GM12878 (cell line): ENCODE measurements at regions not wholly inside any gene's neighbourhood (a gene's known extent, or its start where the extent isn't known, plus 50 kb on each side); places are given as distances from the start of the nearest gene placed in this dataset.

ENCODE experiments used
- ATAC-seq: fragments of 200-7000 bp; cut with Tn5 transposase; 3 replicates; pipeline ENCODE4 v1.9.1; 2020; ENCODE audit warnings: mild to moderate bottlenecking, moderate library complexity
- BruUV-seq: library from RNA; stranded (reverse); fragments of 400-500 nt; replicated peaks from 2 replicates; lab custom pipeline; 2021; lab: Mats Ljungman, UMichigan
- CTCF ChIA-PET: fragments of 300-600 bp; sonication (Branson Sonifier 250); formaldehyde crosslinking; extraction: SDS; loops from one replicate; lab custom pipeline; 2021; ENCODE audit warnings: inconsistent platforms; lab: Yijun Ruan, JAX
- POLR2A ChIA-PET: fragments of 350-600 bp; formaldehyde crosslinking; extraction: SDS; loops from one replicate; lab custom pipeline; 2021; ENCODE audit warnings: inconsistent platforms; lab: Charles Lee
- RAD21 ChIA-PET: fragments of 300-600 bp; sonication (Branson Sonifier 250); formaldehyde crosslinking; loops from one replicate; lab custom pipeline; 2023; ENCODE audit warnings: antibody characterized with exemption; ENCODE audit not compliant: unreplicated experiment; lab: Charles Lee
- SMC1A ChIA-PET: fragments of 300-600 bp; sonication (Branson Sonifier 250); formaldehyde crosslinking; loops from one replicate; lab custom pipeline; 2023; ENCODE audit not compliant: unreplicated experiment, uncharacterized antibody; lab: Charles Lee
- DNase-seq: peaks from one replicate; pipeline ENCODE4 v3.0.0-alpha.2; 2011; ENCODE audit warnings: low read depth, low spot score
- FAIRE-seq: peaks from 3 replicates; lab custom pipeline; 2011; peaks lifted over from hg19 to GRCh38; lab: Jason Lieb, UNC
- H2AFZ ChIP-seq: 2 replicates; pipeline ENCODE4 v1.6.0; 2011; ENCODE audit warnings: low read depth, low read length, control low read depth; ENCODE audit not compliant: control insufficient read depth
- H3K27ac ChIP-seq: 2 replicates; pipeline ENCODE4 v1.5.1; 2011; ENCODE audit warnings: control low read depth; ENCODE audit not compliant: control insufficient read depth, insufficient read depth
- H3K27me3 ChIP-seq, 2 experiments: replicated peaks in 1 of 2; 2 replicates each; pipeline versions ENCODE4 v1.6.0 to v1.6.1; 2011; ENCODE audit warnings: low read length in 1 of 2; ENCODE audit not compliant: control insufficient read depth in 2 of 2, insufficient read depth in 2 of 2
- H3K36me3 ChIP-seq, 2 experiments: 2 replicates each; pipeline ENCODE4 v1.5.1; 2011; ENCODE audit warnings: low read length in 1 of 2; ENCODE audit not compliant: control insufficient read depth in 2 of 2, insufficient read depth in 2 of 2
- H3K4me1 ChIP-seq: 2 replicates; pipeline ENCODE4 v1.6.1; 2011; ENCODE audit warnings: mild to moderate bottlenecking, low read length, moderate library complexity, mixed read lengths; ENCODE audit not compliant: control insufficient read depth, insufficient read depth
- H3K4me2 ChIP-seq: 2 replicates; pipeline ENCODE4 v1.6.0; 2011; ENCODE audit warnings: control low read depth; ENCODE audit not compliant: control insufficient read depth, insufficient read depth
- H3K4me3 ChIP-seq: fragments of 200-600 bp; sonication (generic); 2 replicates; pipeline ENCODE4 v1.5.1; 2016
- H3K79me2 ChIP-seq: 2 replicates; pipeline ENCODE4 v1.6.0; 2011; ENCODE audit warnings: low read length; ENCODE audit not compliant: control insufficient read depth, insufficient read depth
- H3K9ac ChIP-seq: 2 replicates; pipeline ENCODE4 v1.8.0; 2011; ENCODE audit warnings: low read length, control low read depth, mixed read lengths; ENCODE audit not compliant: control insufficient read depth, insufficient read depth
- H3K9me3 ChIP-seq: replicated peaks from 3 replicates; pipeline ENCODE4 v1.5.1; 2011; ENCODE audit warnings: mild to moderate bottlenecking, low read length; ENCODE audit not compliant: control insufficient read depth, insufficient read depth
- H4K20me1 ChIP-seq: 2 replicates; pipeline ENCODE4 v1.6.0; 2011; ENCODE audit not compliant: control insufficient read depth, insufficient read depth
- BMI1 ChIP-seq: fragments of 450-650 bp; IDR thresholded peaks from 2 replicates; pipeline ENCODE4 v1.6.1; 2016; ENCODE audit warnings: mild to moderate bottlenecking, moderate library complexity, borderline replicate concordance
- CBFB ChIP-seq: IDR thresholded peaks from 2 replicates; pipeline ENCODE4 v1.6.1; 2016; ENCODE audit warnings: antibody characterized with exemption, low read depth
- CREM ChIP-seq: IDR thresholded peaks from 2 replicates; pipeline ENCODE4 v1.6.1; 2014; ENCODE audit warnings: antibody characterized with exemption, low read depth
- ETV6 ChIP-seq, 2 experiments: fragments of 450-650 bp in 1 of 2; IDR thresholded peaks in 1 of 2; conservative IDR thresholded peaks in 1 of 2; 2 replicates each; pipeline ENCODE4 v1.6.1; 2014; ENCODE audit warnings: antibody characterized with exemption in 1 of 2, borderline replicate concordance in 1 of 2, low read depth in 1 of 2, mild to moderate bottlenecking in 1 of 2, moderate library complexity in 1 of 2
- LARP7 ChIP-seq: fragments of 450-650 bp; IDR thresholded peaks from 2 replicates; pipeline ENCODE4 v1.6.1; 2017; ENCODE audit warnings: mild to moderate bottlenecking
- NR2F1 ChIP-seq: fragments of 450-650 bp; conservative IDR thresholded peaks from 2 replicates; pipeline ENCODE4 v1.6.1; 2017; ENCODE audit warnings: mild to moderate bottlenecking
- PBX3 ChIP-seq: IDR thresholded peaks from 2 replicates; pipeline ENCODE4 v1.6.1; 2011; ENCODE audit warnings: mild to moderate bottlenecking, low read depth, low read length, moderate library complexity; ENCODE audit not compliant: insufficient replicate concordance
- RB1 ChIP-seq: fragments of 450-650 bp; formaldehyde crosslinking; IDR thresholded peaks from 2 replicates; pipeline ENCODE4 v1.6.1; 2017; ENCODE audit warnings: mild to moderate bottlenecking, borderline replicate concordance
- RUNX3 ChIP-seq: IDR thresholded peaks from 2 replicates; pipeline ENCODE4 v1.6.1; 2012; ENCODE audit warnings: low read length, inconsistent platforms
- ZNF622 ChIP-seq: fragments of 450-650 bp; IDR thresholded peaks from 2 replicates; pipeline ENCODE4 v1.6.1; 2017; ENCODE audit warnings: mild to moderate bottlenecking, inconsistent platforms
- WGBS: methylation state at CpG from one replicate; pipeline ENCODE4 v1.1.6; 2016; ENCODE audit warnings: low lambda C conversion rate; ENCODE audit not compliant: insufficient replicate concordance, insufficient coverage; ENCODE audit errors: missing lambda C conversion rate; 5-methylcytosine and 5-hydroxymethylcytosine counted together
- in situ Hi-C: fragments of 300-500 bp; cut with MboI; formaldehyde crosslinking; loops from 9 replicates; pipeline ENCODE4 v1.14.3; 2018; ENCODE audit warnings: mixed read lengths
- intact Hi-C: fragments of 100-400 bp; cut with micrococcal nuclease; formaldehyde crosslinking; loops from one replicate; pipeline ENCODE4 v1.14.2; 2022; ENCODE audit not compliant: unreplicated experiment
- TF ChIP-seq, protein P1 (sequence below): fragments of 450-650 bp; formaldehyde crosslinking; IDR thresholded peaks from 2 replicates; pipeline ENCODE4 v1.4.0; 2020; ENCODE audit warnings: mild to moderate bottlenecking, moderate library complexity
- TF ChIP-seq, protein P2 (sequence below): fragments of 450-650 bp; IDR thresholded peaks from 2 replicates; pipeline ENCODE4 v1.6.1; 2017; ENCODE audit warnings: low read depth, mild to moderate bottlenecking, moderate library complexity
- TF ChIP-seq, protein P3 (sequence below): fragments of 450-650 bp; IDR thresholded peaks from 2 replicates; pipeline ENCODE4 v1.6.1; 2017; ENCODE audit warnings: antibody characterized with exemption, mild to moderate bottlenecking, moderate library complexity

DNA sequence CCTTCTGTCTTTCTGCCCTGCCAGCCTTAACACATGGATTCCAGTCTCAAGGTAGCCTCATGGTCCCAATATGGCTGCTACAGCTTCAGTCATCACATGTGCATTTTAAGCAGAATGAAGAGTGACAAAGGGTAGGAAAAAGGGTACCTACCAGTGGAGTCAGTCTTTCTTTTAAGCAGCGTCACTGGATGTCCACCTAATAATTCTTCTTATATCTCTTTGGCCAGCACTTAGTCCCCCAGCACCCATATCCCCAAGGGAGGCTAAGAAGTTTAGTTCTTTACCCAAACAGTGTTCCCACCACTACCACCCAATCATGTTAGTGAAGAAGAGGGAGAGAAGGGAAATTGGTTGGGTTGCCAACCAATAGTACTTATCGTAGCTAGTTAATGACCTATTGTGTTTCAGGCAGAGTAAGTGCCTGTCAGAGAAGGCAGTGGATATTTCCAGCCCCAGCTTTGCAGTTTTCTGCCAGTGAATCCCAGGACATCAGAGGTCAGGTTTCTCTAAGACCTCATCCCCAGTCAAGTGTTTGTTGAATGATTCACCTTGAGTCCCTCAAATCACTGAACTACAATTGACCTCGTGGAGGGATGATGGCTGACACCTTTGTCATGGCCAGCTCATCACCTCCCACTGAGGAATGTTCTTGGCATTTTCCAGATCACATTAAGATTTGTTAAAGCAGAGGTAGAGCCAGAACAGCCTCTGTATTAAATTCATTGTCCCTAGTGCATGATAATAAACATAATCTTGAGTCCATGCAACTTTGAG is 250.9 kb upstream of the CRY1 start (continued):
- TF ChIP-seq BMI1 (no peak), ZNF622 (no peak), NR2F1 (no peak)
- TF ChIP-seq, all 136 proteins: peak for 0

DNA sequence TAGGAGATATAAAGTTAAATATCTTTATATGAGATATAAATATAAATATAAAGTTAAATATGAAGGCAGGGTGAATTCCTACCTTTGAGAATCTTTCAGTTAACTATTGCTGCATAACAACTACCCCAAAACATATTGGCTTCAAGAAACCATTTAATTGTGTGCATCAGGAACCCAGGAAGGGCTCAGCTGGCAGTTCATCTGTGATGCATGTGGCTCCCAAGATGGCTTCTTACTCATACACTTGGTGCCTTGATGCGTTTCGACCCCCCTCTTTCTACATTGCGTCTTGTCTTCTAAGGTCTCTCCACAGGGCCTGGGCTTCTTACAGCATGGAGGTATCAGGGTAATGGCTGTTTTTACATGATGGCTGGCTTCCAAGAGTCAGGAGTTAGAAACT is 253.9 kb upstream of the CRY1 start:
- ATAC-seq (no peak), DNase-seq (no peak), FAIRE-seq (no peak)
- intact Hi-C loops (no loop called here), in situ Hi-C loops (no loop called here)
- no TSS peak for BruUV-seq
- ChIA-PET SMC1A (no interaction called here), CTCF (no interaction called here), POLR2A (no interaction called here), RAD21 (no interaction called here)
- Histone ChIP-seq H3K4me1 (no peaks in the 10 kb centered on the region), H4K20me1 (no peaks in the 10 kb centered on the region), H3K9me3 (no peaks in the 10 kb centered on the region), H2AFZ (no peak overlapping the region), H3K4me2 (no peak overlapping the region), H3K27me3 (peaks cover 0 to 4% of the 10 kb centered on the region in 2 experiments; a peak in 1 of 4 replicates), H3K79me2 (no peaks in the 10 kb centered on the region), H3K4me3 (no peak overlapping the region), H3K36me3 (no peaks in the 10 kb centered on the region), H3K27ac (no peak overlapping the region), H3K9ac (no peak overlapping the region)
- WGBS = 19% methylated on average over 3 of the region's 3 CpGs
- TF ChIP-seq CREM (no peak), CBFB (no peak), LARP7 (no peak), PBX3 (no peak), ETV6 (conservative IDR thresholded peaks at IDR 0.05 in 1 of 2, IDR thresholded peaks at IDR 0.05 in 1 of 2; ENCODE audit: borderline replicate concordance in 1 of 2, low read depth in 1 of 2) (no peak), RB1 (no peak), RUNX3 (no peak), BMI1 (no peak)
- TF ChIP-seq, protein P1, sequence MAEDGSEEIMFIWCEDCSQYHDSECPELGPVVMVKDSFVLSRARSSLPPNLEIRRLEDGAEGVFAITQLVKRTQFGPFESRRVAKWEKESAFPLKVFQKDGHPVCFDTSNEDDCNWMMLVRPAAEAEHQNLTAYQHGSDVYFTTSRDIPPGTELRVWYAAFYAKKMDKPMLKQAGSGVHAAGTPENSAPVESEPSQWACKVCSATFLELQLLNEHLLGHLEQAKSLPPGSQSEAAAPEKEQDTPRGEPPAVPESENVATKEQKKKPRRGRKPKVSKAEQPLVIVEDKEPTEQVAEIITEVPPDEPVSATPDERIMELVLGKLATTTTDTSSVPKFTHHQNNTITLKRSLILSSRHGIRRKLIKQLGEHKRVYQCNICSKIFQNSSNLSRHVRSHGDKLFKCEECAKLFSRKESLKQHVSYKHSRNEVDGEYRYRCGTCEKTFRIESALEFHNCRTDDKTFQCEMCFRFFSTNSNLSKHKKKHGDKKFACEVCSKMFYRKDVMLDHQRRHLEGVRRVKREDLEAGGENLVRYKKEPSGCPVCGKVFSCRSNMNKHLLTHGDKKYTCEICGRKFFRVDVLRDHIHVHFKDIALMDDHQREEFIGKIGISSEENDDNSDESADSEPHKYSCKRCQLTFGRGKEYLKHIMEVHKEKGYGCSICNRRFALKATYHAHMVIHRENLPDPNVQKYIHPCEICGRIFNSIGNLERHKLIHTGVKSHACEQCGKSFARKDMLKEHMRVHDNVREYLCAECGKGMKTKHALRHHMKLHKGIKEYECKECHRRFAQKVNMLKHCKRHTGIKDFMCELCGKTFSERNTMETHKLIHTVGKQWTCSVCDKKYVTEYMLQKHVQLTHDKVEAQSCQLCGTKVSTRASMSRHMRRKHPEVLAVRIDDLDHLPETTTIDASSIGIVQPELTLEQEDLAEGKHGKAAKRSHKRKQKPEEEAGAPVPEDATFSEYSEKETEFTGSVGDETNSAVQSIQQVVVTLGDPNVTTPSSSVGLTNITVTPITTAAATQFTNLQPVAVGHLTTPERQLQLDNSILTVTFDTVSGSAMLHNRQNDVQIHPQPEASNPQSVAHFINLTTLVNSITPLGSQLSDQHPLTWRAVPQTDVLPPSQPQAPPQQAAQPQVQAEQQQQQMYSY = no peak
- TF ChIP-seq, protein P2, sequence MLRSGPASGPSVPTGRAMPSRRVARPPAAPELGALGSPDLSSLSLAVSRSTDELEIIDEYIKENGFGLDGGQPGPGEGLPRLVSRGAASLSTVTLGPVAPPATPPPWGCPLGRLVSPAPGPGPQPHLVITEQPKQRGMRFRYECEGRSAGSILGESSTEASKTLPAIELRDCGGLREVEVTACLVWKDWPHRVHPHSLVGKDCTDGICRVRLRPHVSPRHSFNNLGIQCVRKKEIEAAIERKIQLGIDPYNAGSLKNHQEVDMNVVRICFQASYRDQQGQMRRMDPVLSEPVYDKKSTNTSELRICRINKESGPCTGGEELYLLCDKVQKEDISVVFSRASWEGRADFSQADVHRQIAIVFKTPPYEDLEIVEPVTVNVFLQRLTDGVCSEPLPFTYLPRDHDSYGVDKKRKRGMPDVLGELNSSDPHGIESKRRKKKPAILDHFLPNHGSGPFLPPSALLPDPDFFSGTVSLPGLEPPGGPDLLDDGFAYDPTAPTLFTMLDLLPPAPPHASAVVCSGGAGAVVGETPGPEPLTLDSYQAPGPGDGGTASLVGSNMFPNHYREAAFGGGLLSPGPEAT = no peak
- TF ChIP-seq, protein P3, sequence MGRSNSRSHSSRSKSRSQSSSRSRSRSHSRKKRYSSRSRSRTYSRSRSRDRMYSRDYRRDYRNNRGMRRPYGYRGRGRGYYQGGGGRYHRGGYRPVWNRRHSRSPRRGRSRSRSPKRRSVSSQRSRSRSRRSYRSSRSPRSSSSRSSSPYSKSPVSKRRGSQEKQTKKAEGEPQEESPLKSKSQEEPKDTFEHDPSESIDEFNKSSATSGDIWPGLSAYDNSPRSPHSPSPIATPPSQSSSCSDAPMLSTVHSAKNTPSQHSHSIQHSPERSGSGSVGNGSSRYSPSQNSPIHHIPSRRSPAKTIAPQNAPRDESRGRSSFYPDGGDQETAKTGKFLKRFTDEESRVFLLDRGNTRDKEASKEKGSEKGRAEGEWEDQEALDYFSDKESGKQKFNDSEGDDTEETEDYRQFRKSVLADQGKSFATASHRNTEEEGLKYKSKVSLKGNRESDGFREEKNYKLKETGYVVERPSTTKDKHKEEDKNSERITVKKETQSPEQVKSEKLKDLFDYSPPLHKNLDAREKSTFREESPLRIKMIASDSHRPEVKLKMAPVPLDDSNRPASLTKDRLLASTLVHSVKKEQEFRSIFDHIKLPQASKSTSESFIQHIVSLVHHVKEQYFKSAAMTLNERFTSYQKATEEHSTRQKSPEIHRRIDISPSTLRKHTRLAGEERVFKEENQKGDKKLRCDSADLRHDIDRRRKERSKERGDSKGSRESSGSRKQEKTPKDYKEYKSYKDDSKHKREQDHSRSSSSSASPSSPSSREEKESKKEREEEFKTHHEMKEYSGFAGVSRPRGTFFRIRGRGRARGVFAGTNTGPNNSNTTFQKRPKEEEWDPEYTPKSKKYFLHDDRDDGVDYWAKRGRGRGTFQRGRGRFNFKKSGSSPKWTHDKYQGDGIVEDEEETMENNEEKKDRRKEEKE = no peak
